GM12873 (cell line): ENCODE measurements at regions not wholly inside any gene's neighbourhood (a gene's known extent, or its start where the extent isn't known, plus 50 kb on each side); places are given as distances from the start of the nearest gene placed in this dataset.

Experiments
- CTCF ChIP-seq: IDR thresholded peaks from 2 replicates; pipeline ENCODE4 v1.5.1; 2012; ENCODE audit warnings: low read depth, mild to moderate bottlenecking, moderate library complexity, low read length, control low read depth; ENCODE audit not compliant: insufficient read depth; ENCODE audit errors: missing control alignments

GRCh38 chr2:9720352-9721093, 89.7 kb upstream of the YWHAQ start:
- TF ChIP-seq CTCF, result no peak

- no peak for TF ChIP-seq CTCF
Observed at GRCh38 chr2:9721344-9721743, 90.5 kb upstream of the YWHAQ start.

- no peak for TF ChIP-seq CTCF
Observed at GRCh38 chr2:9722451-9722850, 91.7 kb upstream of the YWHAQ start.

GRCh38 chr2:9724565-9724964, 93.8 kb upstream of the YWHAQ start:
- no peak for TF ChIP-seq CTCF

- no peak for TF ChIP-seq CTCF
Observed at GRCh38 chr2:9725106-9725505, 94.3 kb upstream of the YWHAQ start.

- no peak for TF ChIP-seq CTCF
Observed at GRCh38 chr2:9732824-9733223, 102.0 kb upstream of the YWHAQ start.

GRCh38 chr2:9734308-9734707, 103.5 kb upstream of the YWHAQ start:
- TF ChIP-seq CTCF, result no peak

- no peak for TF ChIP-seq CTCF
Observed at GRCh38 chr2:9735335-9735734, 104.5 kb upstream of the YWHAQ start.
